ENCODE measurements at regions not wholly inside any gene's neighbourhood (a gene's known extent, or its start where the extent isn't known, plus 50 kb on each side); places are given as distances from the start of the nearest gene placed in this dataset.

DNA sequence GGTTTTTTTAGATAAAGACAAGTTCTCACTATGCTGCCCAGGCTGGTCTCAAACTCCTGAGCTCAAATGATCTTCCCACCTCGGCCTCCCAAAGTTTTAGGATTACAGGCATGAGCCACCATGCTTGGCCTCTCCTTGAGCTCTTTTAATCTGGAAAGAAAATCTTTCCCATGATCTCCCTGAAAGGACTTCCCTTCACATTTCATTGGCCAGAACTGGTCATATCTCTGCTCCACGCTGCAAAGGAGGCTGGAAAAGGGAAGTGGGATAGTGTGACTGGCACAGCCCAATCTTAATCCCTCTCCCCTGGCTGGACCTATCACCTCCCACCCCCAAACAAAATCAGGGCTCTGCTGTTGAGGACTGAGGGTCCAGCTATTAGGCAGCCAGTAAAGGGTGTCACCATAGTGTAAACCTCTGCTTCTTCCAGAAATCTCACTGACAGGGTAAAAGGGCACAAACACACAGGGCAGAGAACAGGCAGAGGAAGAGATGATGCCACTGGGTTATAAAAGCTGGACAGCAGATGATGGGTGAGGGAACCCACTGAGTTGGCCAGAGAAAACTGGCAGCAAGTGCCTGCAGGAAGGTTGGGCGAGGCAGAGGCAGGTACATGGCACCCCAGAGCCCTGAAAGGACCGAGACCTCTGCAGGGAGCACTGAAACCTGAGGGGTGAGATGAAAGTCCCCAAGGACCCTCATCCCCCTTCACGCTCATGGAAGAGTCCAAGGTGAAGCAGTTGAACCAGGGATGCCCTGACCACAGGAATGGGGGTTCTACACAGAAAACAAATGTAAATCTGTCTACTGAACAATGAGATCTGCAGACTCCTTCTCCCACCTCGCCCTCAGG lies 83.1 kb upstream of the PTPN1 start:
- no peak for TF ChIP-seq GATA1 (IDR thresholded peaks at IDR 0.05; ENCODE audit: low read depth, low read length)
- TF ChIP-seq POLR2A (IDR thresholded peaks at IDR 0.05; ENCODE audit: low read length): no peak
- no peak for DNase-seq

DNA sequence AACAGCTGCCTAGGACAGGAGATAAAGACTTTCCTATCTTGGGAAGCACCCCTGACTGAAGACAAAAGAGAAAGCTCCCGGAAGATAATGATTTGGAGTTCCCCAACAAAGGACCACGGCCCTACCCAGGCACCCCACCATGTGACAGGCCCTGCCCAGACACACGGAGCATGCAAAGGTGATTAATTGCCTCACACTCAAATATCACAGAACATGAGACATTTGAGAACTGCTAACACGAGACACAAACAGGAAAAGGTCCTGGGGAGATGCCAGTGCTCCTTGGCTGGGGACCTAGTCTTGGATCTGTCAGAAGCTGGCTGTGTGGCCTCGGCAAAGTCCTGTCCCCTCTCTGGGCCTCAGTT lies 82.5 kb upstream of the PTPN1 start:
- TF ChIP-seq GATA1 (IDR thresholded peaks at IDR 0.05; ENCODE audit: low read depth, low read length): no peak
- TF ChIP-seq POLR2A (IDR thresholded peaks at IDR 0.05; ENCODE audit: low read length): no peak
- no peak for DNase-seq

DNA sequence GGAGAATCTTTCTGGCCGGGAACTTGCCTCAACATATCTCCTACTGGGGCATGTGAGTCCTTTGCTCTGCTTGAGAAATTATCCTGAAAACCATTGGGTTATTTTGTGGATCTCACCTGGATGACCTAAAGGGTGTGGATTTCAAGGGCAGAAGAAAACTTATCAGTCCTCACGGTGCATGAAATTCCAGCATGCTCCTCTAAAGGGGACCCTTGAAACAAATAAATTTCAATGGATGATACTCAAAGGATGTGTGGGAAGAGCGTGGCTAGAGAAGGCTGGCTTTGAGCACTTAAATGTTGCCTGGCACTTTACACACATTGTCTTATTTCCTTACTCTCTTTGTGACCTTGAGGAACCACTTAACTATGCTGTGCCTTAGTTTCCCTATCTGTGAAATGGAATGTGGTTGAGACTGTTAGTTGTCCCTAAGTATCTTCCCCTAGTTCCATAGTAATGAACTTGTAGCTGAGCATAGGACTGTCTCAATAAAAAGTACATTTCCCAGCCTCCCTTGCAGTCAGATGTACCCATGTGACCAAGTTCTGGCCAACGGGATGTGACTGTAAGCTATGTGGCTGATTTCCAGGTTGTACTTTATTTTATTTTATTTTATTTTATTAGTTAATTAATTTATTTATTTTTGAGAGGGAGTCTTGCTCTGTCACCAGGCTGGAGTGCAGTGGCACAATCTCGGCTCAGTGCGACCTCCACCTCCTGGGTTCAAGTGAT lies 81.9 kb upstream of the PTPN1 start:
- DNase-seq: no peak
- TF ChIP-seq GATA1 (IDR thresholded peaks at IDR 0.05; ENCODE audit: low read depth, low read length) (no peak), POLR2A (IDR thresholded peaks at IDR 0.05; ENCODE audit: low read length) (no peak)

DNA sequence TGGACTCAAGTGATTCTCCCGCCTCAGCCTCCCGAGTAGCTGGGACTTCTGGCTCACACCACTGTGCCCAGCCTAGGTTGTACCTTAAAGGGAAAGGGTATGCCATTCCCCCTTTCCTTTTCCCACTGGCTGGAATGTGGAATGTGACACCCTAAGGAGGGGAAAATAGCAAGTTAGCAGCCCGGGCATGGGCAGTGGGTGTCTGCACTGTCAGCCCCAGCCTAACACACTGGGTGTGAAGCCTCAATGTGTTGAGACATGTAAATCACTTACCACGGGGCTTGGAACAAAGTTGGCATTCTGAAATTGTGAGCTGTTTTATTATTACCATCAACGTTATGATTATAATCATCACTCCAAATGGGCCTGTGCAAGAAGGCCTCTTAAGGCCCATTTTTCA lies 80.8 kb upstream of the PTPN1 start:
- no peak for DNase-seq
- TF ChIP-seq GATA1 (IDR thresholded peaks at IDR 0.05; ENCODE audit: low read depth, low read length): no peak
- no peak for TF ChIP-seq POLR2A (IDR thresholded peaks at IDR 0.05; ENCODE audit: low read length)

DNA sequence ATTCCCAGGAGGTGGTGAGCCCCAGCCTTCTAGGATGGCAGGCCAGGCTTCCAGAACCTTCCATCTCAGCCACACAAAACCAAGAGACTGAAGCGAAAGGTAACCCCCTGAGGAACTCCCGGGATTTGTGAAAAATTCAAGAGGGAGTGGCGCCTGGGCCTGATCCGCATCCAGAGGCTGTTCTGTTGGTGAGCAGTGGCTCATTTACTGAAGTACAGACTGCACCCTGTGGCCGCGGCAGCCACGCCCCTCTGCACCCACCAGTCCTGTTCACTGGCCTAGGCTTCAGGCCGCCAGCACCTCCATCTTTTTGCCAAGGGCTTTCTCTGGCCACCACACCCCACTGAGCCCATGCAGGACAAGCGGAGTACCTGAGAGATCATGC lies 79.1 kb upstream of the PTPN1 start:
- TF ChIP-seq GATA1 (IDR thresholded peaks at IDR 0.05; ENCODE audit: low read depth, low read length) (no peak), POLR2A (IDR thresholded peaks at IDR 0.05; ENCODE audit: low read length) (no peak)
- DNase-seq: no peak

DNA sequence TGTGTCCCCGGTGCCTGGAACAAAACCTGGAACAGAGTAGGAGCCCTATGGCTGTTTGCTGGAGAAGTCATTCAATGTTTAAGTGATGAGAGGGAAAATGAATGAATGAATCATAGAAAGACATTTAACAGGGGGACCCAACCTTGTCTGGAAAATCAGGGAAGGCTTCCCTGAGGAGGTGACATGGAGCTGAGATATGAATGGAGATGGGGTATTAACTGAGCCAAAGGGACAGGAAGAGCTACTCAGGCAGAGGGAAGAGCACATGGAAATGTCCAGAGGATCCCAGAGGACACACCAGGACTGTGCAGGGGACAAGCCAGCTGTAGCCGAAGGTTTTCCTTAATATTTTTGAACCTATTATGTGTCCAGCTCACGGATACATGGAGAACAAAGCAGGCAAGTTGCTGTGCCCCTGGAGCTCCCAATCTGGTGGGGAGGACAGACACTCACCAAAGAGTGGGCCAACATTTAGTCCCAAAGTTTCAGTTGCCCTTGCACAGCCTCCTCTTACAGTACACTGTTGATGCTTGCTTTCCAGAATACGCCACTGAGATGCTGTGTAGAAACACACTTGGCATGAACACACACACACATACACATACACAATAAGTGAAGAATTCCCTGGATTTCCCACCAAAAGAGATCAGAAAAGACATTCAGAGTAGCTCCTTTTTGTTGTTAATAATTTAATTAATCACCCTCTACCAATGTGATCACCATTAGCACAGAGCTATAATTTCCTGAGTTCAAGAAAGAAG lies 77.0 kb upstream of the PTPN1 start:
- no peak for TF ChIP-seq GATA1 (IDR thresholded peaks at IDR 0.05; ENCODE audit: low read depth, low read length)
- no peak for TF ChIP-seq POLR2A (IDR thresholded peaks at IDR 0.05; ENCODE audit: low read length)
- no peak for DNase-seq

DNA sequence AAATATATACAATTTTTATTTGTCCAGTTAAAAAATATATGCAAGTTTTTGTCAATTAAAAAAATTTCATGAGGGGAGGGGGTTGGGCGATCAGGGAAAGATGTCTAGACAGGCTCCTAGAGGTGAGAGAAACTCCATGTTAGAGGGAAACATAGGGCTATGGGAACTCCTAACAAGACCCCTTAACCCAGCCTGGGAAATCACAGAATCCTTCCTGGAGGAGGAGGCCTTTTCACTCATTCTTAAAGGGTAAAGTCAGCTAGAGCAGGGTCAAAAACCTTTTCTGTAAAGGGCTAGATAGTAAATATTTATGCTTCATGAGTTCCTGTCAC lies 75.9 kb upstream of the PTPN1 start:
- no peak for DNase-seq
- TF ChIP-seq POLR2A (IDR thresholded peaks at IDR 0.05; ENCODE audit: low read length): no peak
- TF ChIP-seq GATA1 (IDR thresholded peaks at IDR 0.05; ENCODE audit: low read depth, low read length): no peak

DNA sequence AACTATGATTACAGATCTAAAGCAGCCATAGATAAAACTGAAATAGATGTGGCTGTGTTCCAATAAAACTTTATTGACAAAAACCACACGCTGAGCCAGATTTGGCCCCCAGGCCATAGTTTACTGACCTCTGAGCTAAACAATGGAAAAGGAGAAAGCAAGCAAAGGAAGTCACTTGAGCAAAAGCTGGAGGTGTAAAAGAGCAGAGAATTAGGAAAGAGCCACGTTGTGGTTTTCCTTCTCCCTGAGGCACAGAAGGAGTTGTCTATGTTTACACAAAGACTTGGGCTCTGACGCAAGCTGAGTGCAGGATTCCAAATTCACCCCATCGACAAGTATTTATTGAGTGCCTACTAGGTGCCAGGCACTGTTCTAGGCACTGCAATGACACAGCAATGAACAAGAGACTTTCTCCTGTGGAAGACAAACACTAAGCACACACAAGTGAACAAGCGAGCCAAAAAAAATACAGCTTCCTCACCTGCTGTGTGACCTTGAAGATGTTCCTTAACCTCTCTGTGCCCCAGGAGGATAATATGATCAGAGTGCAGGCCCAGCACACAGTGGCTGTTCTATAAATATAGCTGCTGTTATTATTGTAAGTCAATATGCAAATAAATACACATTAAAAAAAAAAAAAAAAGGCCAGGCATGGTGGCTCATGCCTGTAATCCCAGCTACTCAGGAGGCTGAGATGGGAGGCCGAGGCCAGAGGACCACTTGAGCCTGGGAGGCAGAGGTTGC lies 75.4 kb upstream of the PTPN1 start:
- TF ChIP-seq POLR2A (IDR thresholded peaks at IDR 0.05; ENCODE audit: low read length) (no peak), GATA1 (IDR thresholded peaks at IDR 0.05; ENCODE audit: low read depth, low read length) (no peak)
- DNase-seq: no peak

DNA sequence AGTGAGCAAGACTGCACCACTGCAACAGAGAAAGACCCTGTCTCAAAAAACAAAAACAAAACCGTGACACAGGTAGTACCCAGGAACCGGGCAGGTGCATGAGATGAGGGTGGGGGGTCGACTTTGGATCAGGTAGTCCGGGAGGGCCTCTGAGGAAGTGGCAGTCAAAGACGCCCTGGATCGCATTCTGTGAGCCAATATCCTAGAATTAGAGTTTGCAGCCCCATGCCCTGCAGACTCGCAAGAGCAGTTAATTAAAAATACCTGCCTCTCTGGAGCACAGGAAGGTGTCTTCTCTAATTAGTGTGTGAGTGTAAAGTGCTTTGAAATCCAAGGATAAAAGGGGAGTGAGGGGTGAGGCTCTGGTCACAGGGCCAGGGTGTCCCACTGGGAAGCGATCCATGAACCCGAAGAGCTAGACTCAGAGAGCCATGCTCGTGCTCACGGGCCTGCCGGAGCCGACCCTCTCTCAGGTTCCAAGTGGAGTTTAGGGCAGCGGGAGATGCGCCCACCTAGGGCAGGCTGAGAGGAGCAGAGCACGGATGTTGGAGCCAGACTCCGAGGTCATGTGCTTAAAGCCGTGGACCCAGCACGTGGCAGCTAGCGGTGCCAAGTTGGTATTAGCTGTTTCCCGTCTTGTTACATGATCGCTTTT lies 74.7 kb upstream of the PTPN1 start:
- TF ChIP-seq GATA1 (IDR thresholded peaks at IDR 0.05; ENCODE audit: low read depth, low read length) (no peak), POLR2A (IDR thresholded peaks at IDR 0.05; ENCODE audit: low read length) (no peak)
- DNase-seq: no peak

DNA sequence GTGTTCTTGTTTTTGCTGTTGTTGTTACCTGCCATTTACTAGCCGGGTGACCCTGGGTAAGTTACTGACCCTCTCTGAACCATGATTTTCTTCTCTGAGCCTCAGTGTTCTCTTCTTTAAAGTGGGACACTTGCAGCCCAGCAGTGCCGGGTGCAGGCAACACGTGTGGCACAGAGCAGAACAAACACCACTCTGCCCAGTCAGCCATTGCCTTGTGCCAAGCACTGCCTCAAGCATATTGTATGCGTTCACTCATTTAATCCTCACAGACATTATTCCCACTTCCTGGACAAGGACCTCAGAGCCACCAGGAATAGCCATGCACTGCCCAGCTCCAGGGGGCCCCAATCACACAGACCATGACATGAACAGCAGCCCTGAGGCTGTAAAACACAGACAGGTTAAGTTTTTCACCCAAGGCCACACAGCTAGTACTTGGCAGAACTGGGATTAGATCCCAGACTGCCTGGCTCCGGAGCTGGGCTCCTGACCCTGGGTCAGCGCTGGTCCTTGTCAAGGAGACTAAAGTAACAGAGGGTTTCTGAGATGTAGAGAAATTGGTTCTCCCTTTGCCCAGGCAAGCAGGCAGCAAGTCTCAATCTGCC lies 74.0 kb upstream of the PTPN1 start:
- no peak for DNase-seq
- TF ChIP-seq GATA1 (IDR thresholded peaks at IDR 0.05; ENCODE audit: low read depth, low read length) (no peak), POLR2A (IDR thresholded peaks at IDR 0.05; ENCODE audit: low read length) (no peak)

DNA sequence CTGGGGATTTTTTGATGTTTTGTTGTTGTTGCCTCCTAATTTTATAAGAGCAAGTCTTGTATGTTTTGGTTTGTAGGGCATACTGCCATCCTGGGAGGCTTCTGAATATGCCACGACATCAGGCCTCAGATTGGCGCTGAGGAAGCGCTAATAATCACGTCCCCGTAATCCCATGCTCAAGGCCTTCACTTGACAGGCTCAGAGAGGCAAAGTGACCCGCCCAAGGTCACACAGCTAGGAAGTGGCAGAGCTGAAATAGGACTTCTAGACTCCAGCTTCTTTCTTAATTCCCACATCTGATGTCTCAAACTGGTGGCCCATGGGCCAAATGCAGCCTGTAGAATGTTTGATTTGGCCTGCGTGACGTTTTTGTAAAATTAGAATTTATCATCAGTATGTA lies 73.5 kb upstream of the PTPN1 start:
- DNase-seq: no peak
- TF ChIP-seq GATA1 (IDR thresholded peaks at IDR 0.05; ENCODE audit: low read depth, low read length) (no peak), POLR2A (IDR thresholded peaks at IDR 0.05; ENCODE audit: low read length) (no peak)

DNA sequence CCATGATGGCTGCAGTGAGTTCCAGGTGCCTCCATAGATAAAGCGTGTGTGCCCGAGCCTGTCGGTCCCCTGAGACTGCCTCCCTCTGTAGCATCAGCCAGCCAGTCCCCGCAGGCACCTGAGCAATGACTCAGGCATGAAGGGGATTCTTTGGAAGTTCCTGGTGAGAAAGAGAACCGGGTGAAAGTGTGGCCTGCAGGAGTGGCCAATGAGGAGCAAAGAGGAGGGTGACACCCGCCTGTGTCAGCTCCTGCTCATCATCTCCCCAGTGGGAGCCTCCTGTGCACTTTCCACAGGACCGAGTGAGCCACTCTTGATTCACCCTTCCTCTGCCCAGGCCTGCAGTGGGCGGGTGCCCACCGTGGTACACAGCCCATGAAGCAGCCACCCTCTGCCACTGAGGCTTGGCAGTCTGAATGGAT lies 71.2 kb upstream of the PTPN1 start:
- no peak for DNase-seq
- TF ChIP-seq POLR2A (IDR thresholded peaks at IDR 0.05; ENCODE audit: low read length): no peak
- no peak for TF ChIP-seq GATA1 (IDR thresholded peaks at IDR 0.05; ENCODE audit: low read depth, low read length)
